Caco-2 (cell line): ENCODE measurements at regions not wholly inside any gene's neighbourhood (a gene's known extent, or its start where the extent isn't known, plus 50 kb on each side); places are given as distances from the start of the nearest gene placed in this dataset.
"Not testable (repeated sequence)": the region's sequence is repeated elsewhere in the genome, so short reads cannot be mapped to it uniquely, and the experiment has no call there.

ENCODE experiments used
- BruUV-seq: library from RNA; stranded (reverse); fragments of 400-500 nt; replicated peaks from 2 replicates; lab custom pipeline; 2021; lab: Mats Ljungman, UMichigan
- CTCF ChIA-PET: fragments of 300-600 bp; sonication (Branson Sonifier 250); formaldehyde crosslinking; loops from one replicate; lab custom pipeline; 2022; ENCODE audit warnings: antibody characterized with exemption; lab: Charles Lee
- POLR2A ChIA-PET: fragments of 300-600 bp; sonication (Branson Sonifier 250); formaldehyde crosslinking; loops from one replicate; lab custom pipeline; 2022; ENCODE audit warnings: antibody characterized with exemption; lab: Charles Lee
- DNase-seq, 2 experiments: peaks; one replicate each; pipeline versions ENCODE4 v3.0.0 to v3.0.0-alpha.2; 2020 to 2022
- H3K27me3 ChIP-seq: replicated peaks from 2 replicates; pipeline ENCODE4 v1.6.0; 2011; ENCODE audit warnings: low read length; ENCODE audit not compliant: control insufficient read depth, insufficient read depth
- H3K36me3 ChIP-seq: 2 replicates; pipeline ENCODE4 v1.5.1; 2011; ENCODE audit warnings: low read length; ENCODE audit not compliant: control insufficient read depth, insufficient read depth
- H3K4me1 ChIP-seq: fragments of 250-450 bp; sonication (Bioruptor Pico); 2 replicates; pipeline ENCODE4 v1.5.1; 2020; ENCODE audit warnings: mild to moderate bottlenecking
- H3K4me3 ChIP-seq: 2 replicates; pipeline ENCODE4 v1.5.1; 2011; ENCODE audit warnings: low read depth, mild to moderate bottlenecking, control low read depth, low read length
- H3K9me3 ChIP-seq: fragments of 250-450 bp; sonication (Bioruptor Pico); 2 replicates; pipeline ENCODE4 v1.5.1; 2020; ENCODE audit warnings: mild to moderate bottlenecking, moderate library complexity
- H3K27ac Mint-ChIP-seq: one replicate; pipeline ENCODE4 v1.8.0; 2022; ENCODE audit warnings: mixed read lengths; ENCODE audit not compliant: unreplicated experiment
- H3K27me3 Mint-ChIP-seq: one replicate; pipeline ENCODE4 v1.8.0; 2022; ENCODE audit warnings: mixed read lengths; ENCODE audit not compliant: insufficient read depth, unreplicated experiment
- H3K36me3 Mint-ChIP-seq: one replicate; pipeline ENCODE4 v1.8.0; 2022; ENCODE audit warnings: mild to moderate bottlenecking, mixed read lengths; ENCODE audit not compliant: insufficient read depth, unreplicated experiment
- H3K4me1 Mint-ChIP-seq: one replicate; pipeline ENCODE4 v1.8.0; 2022; ENCODE audit warnings: low read depth, mixed read lengths; ENCODE audit not compliant: unreplicated experiment
- H3K4me3 Mint-ChIP-seq: one replicate; pipeline ENCODE4 v1.8.0; 2022; ENCODE audit warnings: mild to moderate bottlenecking, moderate library complexity, mixed read lengths; ENCODE audit not compliant: unreplicated experiment
- H3K9me3 Mint-ChIP-seq: one replicate; pipeline ENCODE4 v1.8.0; 2022; ENCODE audit warnings: mixed read lengths; ENCODE audit not compliant: unreplicated experiment
- intact Hi-C: fragments of 100-400 bp; cut with micrococcal nuclease; formaldehyde crosslinking; loops from one replicate; pipeline ENCODE4 v1.10.0; 2022; ENCODE audit not compliant: unreplicated experiment

- H3K27ac Mint-ChIP-seq, H3K27me3 ChIP-seq: not testable (repeated sequence)
Measured at GRCh38 chr9:67708109-67708508, 150.6 kb upstream of the ANKRD20A1 start.

DNA sequence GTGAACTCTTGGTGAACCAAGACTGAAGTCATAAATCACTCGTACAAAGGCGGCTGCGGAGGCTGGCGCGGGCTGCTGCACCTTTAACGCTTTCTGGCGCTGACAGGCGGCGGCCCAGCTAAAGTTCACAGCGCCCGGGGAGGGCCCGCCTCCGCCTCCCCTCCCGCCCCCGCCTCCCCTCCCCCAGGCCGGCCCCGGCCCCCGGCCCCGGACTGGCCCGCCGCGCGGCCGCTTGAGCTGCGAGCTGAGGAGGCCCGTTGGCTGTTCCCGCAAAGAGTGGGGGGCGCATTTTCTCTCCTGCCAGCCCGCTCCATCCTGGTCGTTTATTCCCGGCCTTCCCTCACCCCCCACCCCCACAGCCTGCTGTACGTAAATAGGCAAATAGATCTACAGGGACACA lies 147.3 kb upstream of the ANKRD20A1 start:
- H3K4me3 ChIP-seq, H3K9me3 ChIP-seq, H3K27me3 Mint-ChIP-seq, H3K9me3 Mint-ChIP-seq, intact Hi-C loops, H3K4me3 Mint-ChIP-seq, H3K36me3 Mint-ChIP-seq, DNase-seq, H3K4me1 ChIP-seq, H3K4me1 Mint-ChIP-seq, H3K27me3 ChIP-seq, H3K27ac Mint-ChIP-seq, H3K36me3 ChIP-seq, POLR2A ChIA-PET, BruUV-seq, CTCF ChIA-PET: not testable (repeated sequence)

More at GRCh38 chr9:67708109-67708508, 150.6 kb upstream of the ANKRD20A1 start:
- intact Hi-C loops, H3K4me1 ChIP-seq, H3K36me3 ChIP-seq, H3K36me3 Mint-ChIP-seq, H3K4me1 Mint-ChIP-seq, DNase-seq, H3K9me3 Mint-ChIP-seq, H3K27me3 Mint-ChIP-seq, H3K4me3 Mint-ChIP-seq, BruUV-seq, CTCF ChIA-PET, H3K9me3 ChIP-seq, H3K4me3 ChIP-seq, POLR2A ChIA-PET: not testable (repeated sequence)

DNA sequence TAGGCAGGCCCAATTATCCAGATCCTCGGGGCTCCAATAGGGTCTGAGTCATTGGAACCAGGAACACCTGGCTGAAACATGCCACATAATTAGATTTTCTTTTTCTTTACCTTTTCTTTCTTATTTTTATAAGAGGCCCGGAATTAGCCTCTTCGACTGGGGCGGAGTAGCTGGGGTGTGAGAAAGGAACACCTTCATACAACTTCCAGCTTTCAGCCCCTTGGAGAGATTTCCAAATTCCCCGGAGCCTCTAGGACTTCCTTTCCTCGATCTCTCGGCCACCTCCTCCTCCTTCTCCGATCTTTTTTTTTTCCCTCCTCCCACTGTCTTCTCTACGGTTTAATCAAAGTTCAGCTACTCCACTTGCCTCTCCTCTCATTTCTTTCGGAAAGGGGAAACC lies 146.8 kb upstream of the ANKRD20A1 start:
- H3K27me3 ChIP-seq, H3K4me3 Mint-ChIP-seq, H3K27me3 Mint-ChIP-seq, CTCF ChIA-PET, H3K4me1 Mint-ChIP-seq, BruUV-seq, H3K4me1 ChIP-seq, H3K9me3 ChIP-seq, H3K36me3 ChIP-seq, H3K4me3 ChIP-seq, H3K9me3 Mint-ChIP-seq, H3K27ac Mint-ChIP-seq, DNase-seq, H3K36me3 Mint-ChIP-seq, intact Hi-C loops, POLR2A ChIA-PET: not testable (repeated sequence)

DNA sequence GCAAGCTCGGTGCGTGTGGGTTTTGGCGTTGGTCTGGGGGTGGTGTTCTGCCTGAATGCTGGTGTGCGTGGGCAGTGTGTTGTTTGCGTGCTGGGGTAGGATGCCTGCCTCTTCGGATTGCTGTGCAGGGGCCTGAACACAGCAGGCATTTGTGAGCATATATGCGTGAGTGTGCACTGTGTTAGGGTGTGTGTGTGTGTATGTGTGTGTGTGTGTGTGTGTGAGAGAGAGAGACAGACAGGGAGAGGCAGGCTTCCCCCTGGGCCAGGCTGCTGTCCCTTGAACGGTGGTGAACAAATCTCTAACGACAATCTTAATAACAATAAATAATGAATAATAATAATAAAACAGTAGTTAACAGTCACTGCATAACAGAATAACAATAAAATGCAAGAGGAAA lies 145.8 kb upstream of the ANKRD20A1 start:
- intact Hi-C loops, result not testable (repeated sequence)

DNA sequence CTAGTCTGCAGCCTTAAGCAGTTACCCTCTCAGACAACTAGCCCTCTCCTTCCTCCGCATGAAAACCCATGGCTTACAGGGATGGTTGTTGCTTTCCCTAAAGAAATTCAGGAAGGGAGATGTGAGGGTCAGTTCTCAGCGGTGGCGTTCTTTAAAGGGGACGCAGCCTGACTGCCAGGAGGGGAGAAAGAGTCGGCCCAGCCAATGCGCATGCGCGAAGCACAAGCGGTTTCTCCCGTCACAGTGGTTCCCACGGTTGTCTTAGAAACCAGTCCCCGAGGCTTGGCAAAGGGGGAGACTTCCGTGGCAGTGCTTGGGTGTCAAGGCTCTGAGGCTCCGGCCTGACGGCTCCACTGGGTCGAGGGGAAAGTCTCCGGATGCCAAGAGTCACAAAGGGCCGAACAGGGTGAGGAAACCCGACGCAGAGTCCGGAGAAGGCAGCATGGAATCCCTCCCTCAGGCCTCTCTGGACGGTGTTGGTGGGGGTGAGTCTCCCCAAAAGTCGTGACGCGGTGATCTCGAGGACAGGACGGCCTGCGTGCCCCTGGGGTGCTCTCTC lies 140.8 kb upstream of the ANKRD20A1 start:
- H3K4me1 Mint-ChIP-seq, CTCF ChIA-PET, BruUV-seq, intact Hi-C loops, H3K9me3 ChIP-seq, DNase-seq, H3K4me3 Mint-ChIP-seq, H3K36me3 Mint-ChIP-seq, H3K27ac Mint-ChIP-seq, H3K4me1 ChIP-seq, H3K27me3 ChIP-seq, H3K9me3 Mint-ChIP-seq, H3K27me3 Mint-ChIP-seq, POLR2A ChIA-PET, H3K4me3 ChIP-seq, H3K36me3 ChIP-seq: not testable (repeated sequence)

More for the DNA sequence above, 145.8 kb upstream of the ANKRD20A1 start:
- H3K9me3 ChIP-seq, BruUV-seq, H3K4me3 Mint-ChIP-seq, POLR2A ChIA-PET, H3K4me1 ChIP-seq, H3K27ac Mint-ChIP-seq, H3K36me3 ChIP-seq, CTCF ChIA-PET, H3K4me1 Mint-ChIP-seq, H3K27me3 ChIP-seq, H3K9me3 Mint-ChIP-seq, H3K36me3 Mint-ChIP-seq, H3K27me3 Mint-ChIP-seq, DNase-seq, H3K4me3 ChIP-seq: not testable (repeated sequence)

- DNase-seq, intact Hi-C loops, H3K4me3 ChIP-seq, BruUV-seq, H3K4me1 ChIP-seq, H3K27ac Mint-ChIP-seq, H3K4me1 Mint-ChIP-seq, H3K36me3 Mint-ChIP-seq, H3K9me3 ChIP-seq, H3K27me3 Mint-ChIP-seq, CTCF ChIA-PET, H3K9me3 Mint-ChIP-seq, H3K36me3 ChIP-seq, H3K27me3 ChIP-seq, H3K4me3 Mint-ChIP-seq, POLR2A ChIA-PET: not testable (repeated sequence)
Measured at GRCh38 chr9:67720491-67720890, 138.2 kb upstream of the ANKRD20A1 start.

DNA sequence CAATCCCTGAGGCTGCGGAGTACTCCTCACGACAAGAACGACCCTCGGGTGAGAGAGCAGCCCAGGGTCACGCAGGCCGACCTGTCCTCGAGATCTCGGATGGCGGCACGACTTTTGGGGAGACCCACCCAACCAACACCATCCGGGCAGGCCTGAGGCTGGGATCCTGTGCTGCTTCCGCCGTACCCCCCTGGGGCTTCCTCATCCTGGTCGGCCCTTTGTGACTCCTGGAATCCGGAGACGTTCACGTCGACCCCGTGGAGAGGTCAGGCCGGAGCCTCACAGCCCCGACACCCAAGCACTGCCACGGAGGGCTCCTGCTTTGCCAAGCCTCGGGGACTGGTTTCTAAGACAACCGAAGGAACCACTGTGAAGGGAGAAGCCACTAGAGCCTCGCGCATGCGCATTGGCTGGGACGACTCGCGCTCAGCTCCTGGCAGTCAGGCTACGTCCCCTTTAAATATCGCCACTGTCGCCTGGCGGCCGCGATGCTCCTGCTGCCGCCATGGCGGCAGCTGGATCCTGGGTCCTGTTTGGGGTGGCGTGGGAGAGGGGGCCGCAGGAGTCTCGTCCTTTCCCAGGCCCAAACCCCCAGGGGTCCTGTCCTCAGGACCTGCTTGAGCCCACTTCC lies 136.2 kb upstream of the ANKRD20A1 start:
- H3K4me1 Mint-ChIP-seq, H3K27ac Mint-ChIP-seq, H3K4me3 Mint-ChIP-seq: not testable (repeated sequence)

More for the DNA sequence above, 136.2 kb upstream of the ANKRD20A1 start:
- H3K4me1 ChIP-seq, intact Hi-C loops, H3K9me3 ChIP-seq, H3K4me3 ChIP-seq, H3K27me3 Mint-ChIP-seq, DNase-seq, H3K9me3 Mint-ChIP-seq, H3K36me3 ChIP-seq, CTCF ChIA-PET, H3K27me3 ChIP-seq, H3K36me3 Mint-ChIP-seq, POLR2A ChIA-PET, BruUV-seq: not testable (repeated sequence)
